ENCODE measurements at regions not wholly inside any gene's neighbourhood (a gene's known extent, or its start where the extent isn't known, plus 50 kb on each side); places are given as distances from the start of the nearest gene placed in this dataset.

- peak overlapping the region in 1 of 4 donors; percentile 15 for H3K4me3 ChIP-seq
- H3K4me1 ChIP-seq = peaks cover 0 to 14% (median 8%) of the 10 kb centered on the region in 4 donors
- no peaks in the 10 kb centered on the region for H3K9me3 ChIP-seq
- no peaks in the 10 kb centered on the region for H3K27me3 ChIP-seq
- H3K36me3 ChIP-seq = no peaks in the 10 kb centered on the region
- peak in 1 of 3 donors; percentile 55 for DNase-seq
- TF ChIP-seq CTCF (IDR thresholded peaks at IDR 0.05) = no peak
- TF ChIP-seq POLR2A (IDR thresholded peaks at IDR 0.05) = no peak
- peak overlapping the region in 3 of 4 donors; percentile 75 to 98 (median 97) for H3K27ac ChIP-seq
Observed at GRCh38 chr14:31943861-31944255, 133.2 kb upstream of the ARHGAP5 start.

GRCh38 chr14:31944256-31945073 lies 132.6 kb upstream of the ARHGAP5 start:
- Histone ChIP-seq H3K4me3 (peak overlapping the region in 2 of 4 donors; percentile 27 to 33), H3K27me3 (no peaks in the 10 kb centered on the region), H3K36me3 (no peaks in the 10 kb centered on the region), H3K9me3 (no peaks in the 10 kb centered on the region), H3K4me1 (peaks cover 0 to 15% (median 8%) of the 10 kb centered on the region in 4 donors), H3K27ac (peak overlapping the region; percentile 6 to 98 (median 90))
- peak; percentile 20 to 92 (median 89) for DNase-seq
- peak; percentile 79 to 89 for TF ChIP-seq POLR2A (IDR thresholded peaks at IDR 0.05)
- peak in 3 of 6 experiments; percentile 37 to 42 (median 40) for TF ChIP-seq CTCF (IDR thresholded peaks at IDR 0.05)

- peaks cover 0 to 22% (median 8%) of the 10 kb centered on the region in 4 donors for H3K4me1 ChIP-seq
- H3K27ac ChIP-seq = peak overlapping the region; percentile 6 to 98 (median 90)
- H3K9me3 ChIP-seq = no peaks in the 10 kb centered on the region
- H3K4me3 ChIP-seq = peak overlapping the region in 2 of 4 donors; percentile 27 to 33
- DNase-seq = peak; percentile 40 to 76 (median 74)
- H3K27me3 ChIP-seq = no peaks in the 10 kb centered on the region
- TF ChIP-seq POLR2A (IDR thresholded peaks at IDR 0.05) (peak in 1 of 2 donors; percentile 11), CTCF (IDR thresholded peaks at IDR 0.05) (no peak)
- H3K36me3 ChIP-seq = no peaks in the 10 kb centered on the region
Observed at GRCh38 chr14:31945074-31945613, 132.0 kb upstream of the ARHGAP5 start.

GRCh38 chr14:31945701-31946100 lies 131.4 kb upstream of the ARHGAP5 start:
- H3K4me3 ChIP-seq = no peak overlapping the region
- H3K36me3 ChIP-seq = no peaks in the 10 kb centered on the region
- no peaks in the 10 kb centered on the region for H3K27me3 ChIP-seq
- H3K9me3 ChIP-seq = no peaks in the 10 kb centered on the region
- peaks cover 0 to 27% (median 8%) of the 10 kb centered on the region in 4 donors for H3K4me1 ChIP-seq
- peak in 2 of 3 donors; percentile 67 to 76 for DNase-seq
- TF ChIP-seq POLR2A (IDR thresholded peaks at IDR 0.05) (no peak), CTCF (IDR thresholded peaks at IDR 0.05) (no peak)
- H3K27ac ChIP-seq = peak overlapping the region in 3 of 4 donors; percentile 84 to 98 (median 97)

GRCh38 chr14:31947076-31947475 lies 130.0 kb upstream of the ARHGAP5 start:
- DNase-seq = no peak
- no peak overlapping the region for H3K27ac ChIP-seq
- H3K27me3 ChIP-seq = no peaks in the 10 kb centered on the region
- no peaks in the 10 kb centered on the region for H3K9me3 ChIP-seq
- peaks cover 0 to 27% (median 8%) of the 10 kb centered on the region in 4 donors for H3K4me1 ChIP-seq
- TF ChIP-seq POLR2A (IDR thresholded peaks at IDR 0.05) (no peak), CTCF (IDR thresholded peaks at IDR 0.05) (no peak)
- no peak overlapping the region for H3K4me3 ChIP-seq
- no peaks in the 10 kb centered on the region for H3K36me3 ChIP-seq
